BLaER1 (cell line): ENCODE measurements at regions not wholly inside any gene's neighbourhood (a gene's known extent, or its start where the extent isn't known, plus 50 kb on each side); places are given as distances from the start of the nearest gene placed in this dataset.

ENCODE experiments used
- H3K27ac ChIP-seq: shearing (Covaris generic); formaldehyde crosslinking; 2 replicates; pipeline ENCODE4 v1.8.1; 2022
- H3K27me3 ChIP-seq: shearing (Covaris generic); formaldehyde crosslinking; 2 replicates; pipeline ENCODE4 v1.8.1; 2022
- H3K36me3 ChIP-seq: shearing (Covaris generic); formaldehyde crosslinking; 2 replicates; pipeline ENCODE4 v1.8.1; 2022
- H3K4me1 ChIP-seq: shearing (Covaris generic); formaldehyde crosslinking; 2 replicates; pipeline ENCODE4 v1.8.1; 2022
- H3K4me2 ChIP-seq: shearing (Covaris generic); formaldehyde crosslinking; 2 replicates; pipeline ENCODE4 v1.8.1; 2022
- H3K4me3 ChIP-seq: shearing (Covaris generic); formaldehyde crosslinking; 2 replicates; pipeline ENCODE4 v1.8.1; 2022
- H3K9ac ChIP-seq: shearing (Covaris generic); formaldehyde crosslinking; 2 replicates; pipeline ENCODE4 v1.8.1; 2022
- H3K9me3 ChIP-seq: shearing (Covaris generic); formaldehyde crosslinking; 2 replicates; pipeline ENCODE4 v1.8.1; 2022
- H4K20me1 ChIP-seq: shearing (Covaris generic); formaldehyde crosslinking; 2 replicates; pipeline ENCODE4 v1.8.1; 2022
- Cebpa-rat ChIP-seq: shearing (Covaris generic); IDR thresholded peaks from 2 replicates; pipeline ENCODE4 v1.8.1; 2022

DNA sequence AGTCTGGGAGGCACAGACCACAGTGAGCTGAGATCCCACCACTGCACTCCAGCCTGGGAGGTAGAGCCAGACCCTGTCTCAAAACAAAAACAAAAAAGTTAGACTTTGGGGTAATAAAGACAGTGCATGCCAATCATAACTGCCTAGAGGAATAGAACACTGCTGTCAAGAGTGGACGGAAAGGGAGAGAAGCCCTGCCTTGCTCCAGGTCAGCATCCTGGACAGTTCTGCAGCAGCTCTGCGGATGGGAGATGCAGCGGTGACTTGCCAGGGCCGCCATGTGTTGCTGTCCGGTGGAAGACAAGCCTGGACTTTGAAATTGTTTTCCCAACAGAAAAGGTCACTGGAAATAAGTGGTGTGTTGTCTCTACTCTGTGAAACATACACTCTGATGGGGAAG lies 618.2 kb downstream of the TBC1D22A start:
- H3K4me3 ChIP-seq = no peak overlapping the region
- no peaks in the 10 kb centered on the region for H3K9me3 ChIP-seq
- no peak overlapping the region for H3K4me2 ChIP-seq
- H3K4me1 ChIP-seq = no peaks in the 10 kb centered on the region
- no peak for TF ChIP-seq Cebpa-rat
- no peaks in the 10 kb centered on the region for H3K27me3 ChIP-seq
- H4K20me1 ChIP-seq = no peaks in the 10 kb centered on the region
- no peaks in the 10 kb centered on the region for H3K36me3 ChIP-seq
- H3K27ac ChIP-seq = no peak overlapping the region
- H3K9ac ChIP-seq = no peak overlapping the region

DNA sequence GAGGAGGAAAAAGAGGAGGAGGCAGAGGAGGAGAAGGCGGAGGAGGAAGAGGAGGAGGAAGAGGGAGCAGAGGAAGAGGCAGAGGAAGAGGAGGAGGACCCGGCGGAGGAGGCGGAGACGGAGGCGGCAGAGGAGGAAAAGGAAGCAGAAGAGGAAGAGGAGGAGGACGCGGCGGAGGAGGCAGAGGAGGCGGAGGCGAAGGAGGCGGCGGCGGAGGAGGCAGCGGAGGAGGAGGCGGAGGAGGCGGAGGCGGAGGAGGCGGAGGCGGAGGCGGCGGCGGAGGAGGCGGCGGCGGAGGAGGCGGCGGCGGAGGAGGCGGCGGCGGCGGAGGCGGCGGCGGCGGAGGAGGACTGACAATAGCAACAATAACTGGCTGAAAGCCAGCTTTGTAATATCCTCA lies 616.6 kb downstream of the TBC1D22A start:
- Histone ChIP-seq H3K4me1 (no peaks in the 10 kb centered on the region), H3K36me3 (no peaks in the 10 kb centered on the region), H3K27me3 (no peaks in the 10 kb centered on the region), H3K9me3 (no peaks in the 10 kb centered on the region), H3K9ac (no peak overlapping the region), H3K4me3 (no peak overlapping the region), H3K4me2 (no peak overlapping the region), H3K27ac (no peak overlapping the region), H4K20me1 (no peaks in the 10 kb centered on the region)
- TF ChIP-seq Cebpa-rat = no peak

DNA sequence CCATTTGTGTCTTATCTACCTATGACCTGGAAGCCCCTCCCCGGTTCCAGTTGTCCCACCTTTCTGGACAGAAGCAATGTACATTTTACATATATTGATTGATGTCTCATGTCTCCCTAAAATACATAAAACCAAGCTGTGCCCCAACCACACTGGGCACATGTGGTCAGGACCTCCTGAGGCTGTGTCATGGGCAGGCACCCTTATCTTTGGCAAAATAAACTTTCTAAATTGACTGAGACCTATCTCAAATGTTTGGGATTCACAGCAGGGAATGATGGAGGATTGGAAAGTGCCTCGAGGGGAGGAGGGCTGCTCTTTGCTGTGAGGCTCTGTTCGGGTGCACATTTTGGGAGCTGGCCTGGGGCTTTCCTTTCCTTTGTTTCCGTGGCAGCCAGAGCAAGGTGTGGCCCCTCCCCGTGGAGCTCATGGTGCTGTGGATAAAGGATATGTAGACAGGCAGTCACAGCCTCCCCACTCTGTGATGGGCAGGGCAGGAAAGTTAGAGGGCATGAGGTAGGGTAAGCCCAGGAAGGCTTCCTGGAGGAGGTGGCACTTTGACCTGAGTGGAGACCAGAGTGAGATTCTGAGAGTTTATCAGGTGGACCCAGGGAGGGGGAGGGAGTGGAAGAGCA lies 615.6 kb downstream of the TBC1D22A start:
- Histone ChIP-seq H4K20me1 (no peaks in the 10 kb centered on the region), H3K4me2 (no peak overlapping the region), H3K36me3 (no peaks in the 10 kb centered on the region), H3K4me1 (no peaks in the 10 kb centered on the region), H3K9ac (no peak overlapping the region), H3K27ac (no peak overlapping the region), H3K27me3 (no peaks in the 10 kb centered on the region), H3K9me3 (no peaks in the 10 kb centered on the region), H3K4me3 (no peak overlapping the region)
- no peak for TF ChIP-seq Cebpa-rat

- no peak overlapping the region for H3K4me3 ChIP-seq
- no peaks in the 10 kb centered on the region for H3K36me3 ChIP-seq
- H3K4me1 ChIP-seq = no peaks in the 10 kb centered on the region
- H4K20me1 ChIP-seq = no peaks in the 10 kb centered on the region
- H3K27ac ChIP-seq = no peak overlapping the region
- no peaks in the 10 kb centered on the region for H3K27me3 ChIP-seq
- H3K9ac ChIP-seq = no peak overlapping the region
- H3K4me2 ChIP-seq = no peak overlapping the region
- TF ChIP-seq Cebpa-rat = no peak
- H3K9me3 ChIP-seq = no peaks in the 10 kb centered on the region
Observed at GRCh38 chr22:47376901-47377505, 614.6 kb downstream of the TBC1D22A start.

DNA sequence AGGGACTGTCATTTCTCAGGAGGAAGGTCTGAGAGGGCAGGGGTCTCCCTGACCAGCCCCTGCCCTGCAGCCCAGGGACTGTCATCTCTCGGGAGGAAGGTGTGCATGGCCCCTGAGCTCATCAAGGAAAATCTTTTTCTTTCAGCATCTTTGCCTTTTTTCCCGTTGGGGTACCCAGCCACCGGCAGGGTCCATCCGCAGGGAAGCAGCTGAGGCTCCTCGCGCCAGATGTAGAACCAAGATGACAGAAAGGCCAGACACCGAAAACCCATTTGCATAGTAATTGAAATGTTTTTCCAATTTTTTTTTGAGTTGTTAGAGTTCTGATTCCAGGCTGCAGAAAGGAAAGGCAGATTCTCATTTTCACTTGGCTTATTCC lies 613.9 kb downstream of the TBC1D22A start:
- Histone ChIP-seq H3K9ac (no peak overlapping the region), H3K4me3 (no peak overlapping the region), H4K20me1 (no peaks in the 10 kb centered on the region), H3K27ac (no peak overlapping the region), H3K9me3 (no peaks in the 10 kb centered on the region), H3K4me2 (no peak overlapping the region), H3K36me3 (no peaks in the 10 kb centered on the region), H3K4me1 (no peaks in the 10 kb centered on the region), H3K27me3 (no peaks in the 10 kb centered on the region)
- TF ChIP-seq Cebpa-rat = no peak

- no peaks in the 10 kb centered on the region for H4K20me1 ChIP-seq
- H3K36me3 ChIP-seq = no peaks in the 10 kb centered on the region
- no peak overlapping the region for H3K4me2 ChIP-seq
- H3K27me3 ChIP-seq = no peaks in the 10 kb centered on the region
- H3K4me1 ChIP-seq = no peaks in the 10 kb centered on the region
- no peak overlapping the region for H3K4me3 ChIP-seq
- no peak overlapping the region for H3K27ac ChIP-seq
- no peak overlapping the region for H3K9ac ChIP-seq
- TF ChIP-seq Cebpa-rat = no peak
- H3K9me3 ChIP-seq = no peaks in the 10 kb centered on the region
Observed at GRCh38 chr22:47375621-47376321, 613.3 kb downstream of the TBC1D22A start.

DNA sequence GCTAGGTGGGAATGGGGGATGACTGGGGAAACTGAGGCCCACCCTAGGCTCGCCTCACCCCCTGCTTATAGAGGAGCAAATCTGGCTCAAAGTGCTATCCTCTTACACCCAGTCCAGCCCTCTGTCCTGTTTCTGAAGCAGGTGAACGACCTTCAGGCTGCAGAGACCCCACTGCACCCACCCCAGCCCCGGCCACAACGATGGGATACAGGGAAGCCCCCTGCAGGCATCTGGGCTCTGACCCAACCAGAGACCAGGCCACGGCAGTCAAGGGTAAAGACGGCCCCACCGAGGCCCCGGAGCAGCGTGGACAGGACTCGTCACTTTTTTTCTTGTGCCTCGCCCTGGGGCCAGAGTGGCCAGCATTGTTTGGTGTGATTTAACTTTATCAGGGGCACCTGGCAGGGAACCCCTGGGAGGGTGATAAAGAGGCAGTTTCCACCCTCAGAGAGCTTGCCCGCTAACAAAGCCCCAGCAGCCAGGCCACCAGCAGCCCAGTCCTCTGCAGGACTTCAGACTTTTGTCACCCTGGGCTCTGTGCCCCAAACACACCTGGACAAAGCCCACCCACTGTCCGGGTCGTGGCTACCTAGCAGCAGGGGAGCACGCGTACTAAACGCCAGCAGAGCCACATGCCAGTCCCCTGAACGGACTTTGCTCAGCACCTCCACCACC lies 612.6 kb downstream of the TBC1D22A start:
- TF ChIP-seq Cebpa-rat = no peak
- H3K27ac ChIP-seq = no peak overlapping the region
- H3K36me3 ChIP-seq = no peaks in the 10 kb centered on the region
- H4K20me1 ChIP-seq = no peaks in the 10 kb centered on the region
- H3K9me3 ChIP-seq = no peaks in the 10 kb centered on the region
- no peak overlapping the region for H3K9ac ChIP-seq
- no peak overlapping the region for H3K4me2 ChIP-seq
- no peaks in the 10 kb centered on the region for H3K27me3 ChIP-seq
- H3K4me1 ChIP-seq = no peaks in the 10 kb centered on the region
- no peak overlapping the region for H3K4me3 ChIP-seq

DNA sequence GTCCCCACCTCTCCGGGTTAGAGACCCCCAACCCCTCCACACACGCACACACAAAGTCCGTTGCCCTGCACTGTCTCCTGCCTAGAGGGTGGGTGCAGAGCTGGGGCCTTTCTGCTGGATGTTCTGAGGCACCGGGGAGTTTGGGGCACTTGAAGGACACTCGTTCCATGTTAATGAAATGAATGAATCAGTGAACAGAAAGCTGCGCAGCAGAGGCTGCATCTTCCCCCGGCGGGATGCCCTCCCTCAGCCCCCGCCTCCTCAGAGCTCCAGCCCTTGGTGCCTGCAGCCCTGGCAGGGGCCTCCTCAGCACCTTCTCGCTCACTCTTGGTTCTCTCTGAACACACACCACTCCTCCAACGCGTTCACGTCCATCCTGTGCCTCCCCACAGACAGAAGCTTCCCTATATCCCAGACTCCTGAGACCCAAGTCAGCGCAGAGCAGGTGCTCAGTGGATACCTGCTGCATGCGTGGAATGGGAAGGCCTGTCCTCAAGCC lies 611.9 kb downstream of the TBC1D22A start:
- H3K27ac ChIP-seq = no peak overlapping the region
- H3K4me3 ChIP-seq = no peak overlapping the region
- no peak overlapping the region for H3K9ac ChIP-seq
- TF ChIP-seq Cebpa-rat = no peak
- H3K27me3 ChIP-seq = no peaks in the 10 kb centered on the region
- H3K4me1 ChIP-seq = no peaks in the 10 kb centered on the region
- no peaks in the 10 kb centered on the region for H4K20me1 ChIP-seq
- H3K36me3 ChIP-seq = no peaks in the 10 kb centered on the region
- no peaks in the 10 kb centered on the region for H3K9me3 ChIP-seq
- H3K4me2 ChIP-seq = no peak overlapping the region

GRCh38 chr22:47373648-47374272 lies 611.3 kb downstream of the TBC1D22A start:
- Histone ChIP-seq H3K4me2 (no peak overlapping the region), H3K36me3 (no peaks in the 10 kb centered on the region), H3K9ac (no peak overlapping the region), H3K27me3 (no peaks in the 10 kb centered on the region), H4K20me1 (no peaks in the 10 kb centered on the region), H3K4me1 (no peaks in the 10 kb centered on the region), H3K4me3 (no peak overlapping the region), H3K9me3 (no peaks in the 10 kb centered on the region), H3K27ac (no peak overlapping the region)
- TF ChIP-seq Cebpa-rat = no peak
